ENCODE measurements at regions not wholly inside any gene's neighbourhood (a gene's known extent, or its start where the extent isn't known, plus 50 kb on each side); places are given as distances from the start of the nearest gene placed in this dataset.

DNA sequence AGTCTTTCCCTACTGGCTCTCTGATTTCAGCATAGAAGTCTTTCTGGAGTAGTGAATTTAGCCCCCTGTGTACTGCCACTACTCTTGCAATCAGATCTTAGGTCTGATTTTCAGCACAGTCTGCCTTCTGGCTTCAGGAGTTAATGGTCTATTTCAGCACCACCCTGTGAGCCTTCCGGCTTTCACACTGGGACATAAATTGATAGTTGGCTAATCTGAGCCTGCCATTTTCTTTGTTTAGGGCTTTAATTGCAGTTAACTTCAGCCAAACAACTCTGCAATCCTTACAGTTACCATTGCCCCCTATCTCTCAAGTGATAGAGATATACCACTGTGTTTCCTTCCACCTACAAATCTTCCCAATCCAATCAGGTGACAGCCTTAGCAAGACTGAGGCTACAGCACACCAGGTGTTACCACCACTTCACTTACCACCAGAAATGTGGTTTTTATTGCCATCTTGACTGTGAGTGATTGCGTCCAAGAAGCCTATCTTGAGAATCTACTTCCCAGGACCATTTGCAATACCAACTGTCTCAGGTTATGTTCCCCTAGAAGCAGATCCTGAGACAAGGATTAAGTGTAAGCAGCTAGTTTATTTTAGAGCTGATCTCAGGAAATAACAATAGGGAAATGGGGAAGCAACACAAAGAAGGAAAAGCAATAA is 51.9 kb upstream of the NEK6 start:
- Histone ChIP-seq H3K4me2 (no peak overlapping the region), H2AFZ (no peak overlapping the region), H3K27me3 (no peaks in the 10 kb centered on the region), H4K20me1 (ENCODE audit: insufficient read depth, poor library complexity, severe bottlenecking) (no peaks in the 10 kb centered on the region), H3K9me2 (replicated peaks; ENCODE audit: insufficient read depth) (no peaks in the 10 kb centered on the region), H3K4me1 (ENCODE audit: insufficient read depth) (no peaks in the 10 kb centered on the region), H3K79me2 (no peaks in the 10 kb centered on the region), H3K9me3 (ENCODE audit: low read depth) (no peaks in the 10 kb centered on the region), H3K27ac (no peak overlapping the region), H3K4me3 (no peak overlapping the region), H3K36me3 (replicated peaks; ENCODE audit: insufficient read depth, low read depth) (no peaks in the 10 kb centered on the region)
- TF ChIP-seq EZH2phosphoT487 (IDR thresholded peaks at IDR 0.05; ENCODE audit: low read depth, severe bottlenecking, unreplicated experiment) (no peak), EZH2 (IDR thresholded peaks at IDR 0.05; ENCODE audit: borderline replicate concordance) (no peak)
- TF ChIP-seq, protein P1, sequence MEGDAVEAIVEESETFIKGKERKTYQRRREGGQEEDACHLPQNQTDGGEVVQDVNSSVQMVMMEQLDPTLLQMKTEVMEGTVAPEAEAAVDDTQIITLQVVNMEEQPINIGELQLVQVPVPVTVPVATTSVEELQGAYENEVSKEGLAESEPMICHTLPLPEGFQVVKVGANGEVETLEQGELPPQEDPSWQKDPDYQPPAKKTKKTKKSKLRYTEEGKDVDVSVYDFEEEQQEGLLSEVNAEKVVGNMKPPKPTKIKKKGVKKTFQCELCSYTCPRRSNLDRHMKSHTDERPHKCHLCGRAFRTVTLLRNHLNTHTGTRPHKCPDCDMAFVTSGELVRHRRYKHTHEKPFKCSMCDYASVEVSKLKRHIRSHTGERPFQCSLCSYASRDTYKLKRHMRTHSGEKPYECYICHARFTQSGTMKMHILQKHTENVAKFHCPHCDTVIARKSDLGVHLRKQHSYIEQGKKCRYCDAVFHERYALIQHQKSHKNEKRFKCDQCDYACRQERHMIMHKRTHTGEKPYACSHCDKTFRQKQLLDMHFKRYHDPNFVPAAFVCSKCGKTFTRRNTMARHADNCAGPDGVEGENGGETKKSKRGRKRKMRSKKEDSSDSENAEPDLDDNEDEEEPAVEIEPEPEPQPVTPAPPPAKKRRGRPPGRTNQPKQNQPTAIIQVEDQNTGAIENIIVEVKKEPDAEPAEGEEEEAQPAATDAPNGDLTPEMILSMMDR (IDR thresholded peaks at IDR 0.05; ENCODE audit: poor library complexity): no peak
- WGBS (ENCODE audit: low lambda C conversion rate, missing lambda C conversion rate): 78% methylated on average over 2 of the region's 2 CpGs
- no peak for DNase-seq (ENCODE audit: low spot score)

DNA sequence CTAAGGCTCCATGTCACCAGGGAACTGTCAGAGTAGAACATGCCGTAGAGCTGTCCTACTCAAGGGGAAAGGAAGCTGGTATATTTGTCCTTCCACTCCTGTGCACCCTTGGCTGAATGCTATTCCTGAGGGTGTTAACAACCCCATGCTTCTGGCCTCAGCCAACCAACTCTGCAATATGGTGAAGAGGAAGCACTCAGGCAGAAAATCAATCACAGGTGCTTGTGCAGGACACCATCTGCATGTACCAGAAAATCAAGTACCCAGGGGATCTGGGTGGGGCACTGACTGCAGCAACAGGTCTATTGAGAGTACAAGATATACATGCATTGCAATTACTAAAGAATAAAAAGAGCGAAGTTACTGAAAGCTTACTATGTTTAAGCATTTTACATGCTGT is 51.4 kb upstream of the NEK6 start:
- no peak overlapping the region for H3K4me3 ChIP-seq
- no peaks in the 10 kb centered on the region for H3K79me2 ChIP-seq
- no peak overlapping the region for H3K27ac ChIP-seq
- H3K9me2 ChIP-seq (replicated peaks; ENCODE audit: insufficient read depth): no peaks in the 10 kb centered on the region
- no peaks in the 10 kb centered on the region for H3K4me1 ChIP-seq (ENCODE audit: insufficient read depth)
- no peaks in the 10 kb centered on the region for H3K27me3 ChIP-seq
- no peak for TF ChIP-seq EZH2 (IDR thresholded peaks at IDR 0.05; ENCODE audit: borderline replicate concordance)
- TF ChIP-seq EZH2phosphoT487 (IDR thresholded peaks at IDR 0.05; ENCODE audit: low read depth, severe bottlenecking, unreplicated experiment): no peak
- TF ChIP-seq, protein P1 (IDR thresholded peaks at IDR 0.05; ENCODE audit: poor library complexity): no peak
- H2AFZ ChIP-seq: no peak overlapping the region
- H4K20me1 ChIP-seq (ENCODE audit: insufficient read depth, poor library complexity, severe bottlenecking): no peaks in the 10 kb centered on the region
- no peak overlapping the region for H3K4me2 ChIP-seq
- 89% methylated on average over 2 of the region's 2 CpGs for WGBS (ENCODE audit: low lambda C conversion rate, missing lambda C conversion rate)
- DNase-seq (ENCODE audit: low spot score): no peak
- H3K9me3 ChIP-seq (ENCODE audit: low read depth): no peaks in the 10 kb centered on the region
- no peaks in the 10 kb centered on the region for H3K36me3 ChIP-seq (replicated peaks; ENCODE audit: insufficient read depth, low read depth)
